Coronary artery (tissue), 2 donors: ENCODE measurements at regions not wholly inside any gene's neighbourhood (a gene's known extent, or its start where the extent isn't known, plus 50 kb on each side); places are given as distances from the start of the nearest gene placed in this dataset.

Experiments used
- DNase-seq: peaks from one replicate; pipeline ENCODE4 v3.0.0-alpha.2; 2017; ENCODE audit warnings: low spot score
- H3K27ac ChIP-seq, 2 donors: fragments of 200-600 bp; sonication (generic); one replicate each; pipeline ENCODE4 v1.5.1; 2016 to 2019
- H3K4me3 ChIP-seq: fragments of 200-600 bp; sonication (generic); 2 replicates; pipeline ENCODE4 v1.5.1; 2016; ENCODE audit warnings: mild to moderate bottlenecking, moderate library complexity
- TF ChIP-seq, protein P1 (sequence below): fragments of 200-600 bp; sonication (generic); IDR thresholded peaks from one replicate; pipeline ENCODE4 v1.5.1; 2019; ENCODE audit warnings: antibody characterized with exemption

DNA sequence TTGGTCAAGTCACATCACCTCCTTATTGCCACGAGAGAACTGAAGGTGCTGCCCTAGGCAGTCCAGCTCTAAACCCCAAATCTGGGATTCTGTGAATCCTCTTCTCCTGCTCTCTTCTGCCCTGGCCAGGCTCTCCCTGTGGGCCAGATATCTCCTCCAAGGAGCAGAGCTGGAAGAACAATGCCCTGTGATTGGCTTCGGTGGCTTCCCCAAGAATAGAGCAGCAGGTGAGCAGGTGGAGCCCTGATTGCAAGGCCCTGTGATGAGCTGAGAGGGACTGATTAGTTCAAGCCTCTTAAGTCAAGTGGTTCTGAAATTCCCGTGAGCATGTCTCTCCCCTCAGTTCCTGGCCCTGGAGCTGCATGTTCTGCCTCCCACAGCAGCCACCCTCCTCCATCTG lies 175.3 kb upstream of the BRINP1 start:
- TF ChIP-seq, protein P1, sequence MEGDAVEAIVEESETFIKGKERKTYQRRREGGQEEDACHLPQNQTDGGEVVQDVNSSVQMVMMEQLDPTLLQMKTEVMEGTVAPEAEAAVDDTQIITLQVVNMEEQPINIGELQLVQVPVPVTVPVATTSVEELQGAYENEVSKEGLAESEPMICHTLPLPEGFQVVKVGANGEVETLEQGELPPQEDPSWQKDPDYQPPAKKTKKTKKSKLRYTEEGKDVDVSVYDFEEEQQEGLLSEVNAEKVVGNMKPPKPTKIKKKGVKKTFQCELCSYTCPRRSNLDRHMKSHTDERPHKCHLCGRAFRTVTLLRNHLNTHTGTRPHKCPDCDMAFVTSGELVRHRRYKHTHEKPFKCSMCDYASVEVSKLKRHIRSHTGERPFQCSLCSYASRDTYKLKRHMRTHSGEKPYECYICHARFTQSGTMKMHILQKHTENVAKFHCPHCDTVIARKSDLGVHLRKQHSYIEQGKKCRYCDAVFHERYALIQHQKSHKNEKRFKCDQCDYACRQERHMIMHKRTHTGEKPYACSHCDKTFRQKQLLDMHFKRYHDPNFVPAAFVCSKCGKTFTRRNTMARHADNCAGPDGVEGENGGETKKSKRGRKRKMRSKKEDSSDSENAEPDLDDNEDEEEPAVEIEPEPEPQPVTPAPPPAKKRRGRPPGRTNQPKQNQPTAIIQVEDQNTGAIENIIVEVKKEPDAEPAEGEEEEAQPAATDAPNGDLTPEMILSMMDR = no peak
- DNase-seq = no peak
- no peak overlapping the region for H3K27ac ChIP-seq
- no peak overlapping the region for H3K4me3 ChIP-seq

DNA sequence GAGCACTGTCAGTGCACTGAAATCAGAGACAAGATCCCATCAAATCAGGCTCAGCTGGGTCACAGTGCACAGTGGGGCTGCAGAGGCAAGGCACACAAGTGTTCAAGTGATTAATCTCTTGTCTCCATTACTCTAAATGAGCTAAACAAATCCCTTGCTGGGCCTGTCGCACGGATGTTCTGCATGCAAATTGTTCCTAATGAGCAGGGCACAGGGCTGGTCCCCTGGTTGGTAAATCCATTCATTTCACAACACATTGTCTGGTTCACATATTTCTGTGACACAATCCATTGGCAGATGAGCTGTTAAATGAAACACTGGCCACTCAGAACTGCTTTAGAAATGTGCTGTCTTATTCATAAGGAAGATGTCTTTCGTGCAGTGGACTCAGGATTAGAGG lies 167.9 kb upstream of the BRINP1 start:
- TF ChIP-seq, protein P1 = no peak
- no peak overlapping the region for H3K27ac ChIP-seq
- H3K4me3 ChIP-seq = no peak overlapping the region
- no peak for DNase-seq

DNA sequence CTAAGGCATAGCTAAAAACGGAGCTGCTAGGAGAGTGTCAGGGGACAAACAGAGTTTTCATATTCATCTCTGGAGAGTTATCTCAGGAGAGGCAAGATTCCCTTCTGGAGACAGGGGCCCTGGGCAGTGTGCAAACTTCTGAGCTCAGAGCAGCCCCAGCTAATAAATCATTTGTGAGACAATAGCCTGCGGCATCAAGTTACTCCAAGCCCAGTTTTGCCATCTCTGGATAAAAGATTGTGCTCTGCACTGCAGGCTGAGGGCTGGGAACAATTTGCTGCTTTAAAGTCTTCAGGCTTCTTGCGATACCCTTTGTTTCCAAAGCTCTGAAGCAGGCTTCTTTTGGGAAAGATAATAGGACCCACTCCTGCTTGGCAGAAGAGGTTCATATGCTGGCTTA lies 164.3 kb upstream of the BRINP1 start:
- Histone ChIP-seq H3K4me3 (no peak overlapping the region), H3K27ac (no peak overlapping the region)
- TF ChIP-seq, protein P1 = no peak
- no peak for DNase-seq

DNA sequence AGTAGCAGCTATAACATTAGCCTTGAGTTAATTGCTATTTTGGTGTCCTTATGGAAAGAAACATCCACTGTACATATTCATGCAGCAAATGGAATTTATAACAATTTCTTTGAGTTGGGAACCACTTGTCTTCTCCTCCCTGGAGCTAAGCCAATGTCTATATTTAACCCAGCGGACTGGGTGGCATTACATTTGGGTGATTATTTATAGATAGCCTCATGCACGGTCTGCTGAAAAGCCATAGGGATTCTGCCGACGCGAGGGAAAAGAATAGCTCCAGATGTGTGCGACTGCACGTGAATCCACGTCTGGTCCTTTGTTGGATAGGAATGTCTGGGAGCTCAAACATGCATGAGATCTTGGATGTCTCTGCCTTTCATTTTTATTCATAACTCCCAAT lies 157.5 kb upstream of the BRINP1 start:
- DNase-seq = no peak
- no peak overlapping the region for H3K27ac ChIP-seq
- no peak overlapping the region for H3K4me3 ChIP-seq
- TF ChIP-seq, protein P1 = no peak

DNA sequence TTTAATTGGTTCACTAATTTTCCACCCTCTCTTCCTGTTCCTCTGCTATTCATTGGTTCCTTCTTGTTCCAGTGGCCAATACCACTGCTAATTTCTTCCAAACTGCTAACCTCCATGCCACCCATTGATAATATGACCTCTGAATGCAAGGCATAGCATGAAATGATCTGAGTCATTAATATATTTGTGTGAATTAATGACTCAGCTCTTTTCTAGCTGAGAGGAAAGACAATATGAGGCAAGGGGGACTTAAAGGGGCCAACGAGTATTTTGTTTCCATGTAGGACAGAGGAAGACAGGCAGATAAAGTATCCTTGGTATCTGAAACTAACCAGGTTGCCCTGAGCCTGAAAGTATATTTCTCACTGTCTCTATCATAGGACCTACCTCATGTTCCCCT lies 154.3 kb upstream of the BRINP1 start:
- Histone ChIP-seq H3K27ac (no peak overlapping the region), H3K4me3 (no peak overlapping the region)
- TF ChIP-seq, protein P1 = no peak
- DNase-seq = no peak

DNA sequence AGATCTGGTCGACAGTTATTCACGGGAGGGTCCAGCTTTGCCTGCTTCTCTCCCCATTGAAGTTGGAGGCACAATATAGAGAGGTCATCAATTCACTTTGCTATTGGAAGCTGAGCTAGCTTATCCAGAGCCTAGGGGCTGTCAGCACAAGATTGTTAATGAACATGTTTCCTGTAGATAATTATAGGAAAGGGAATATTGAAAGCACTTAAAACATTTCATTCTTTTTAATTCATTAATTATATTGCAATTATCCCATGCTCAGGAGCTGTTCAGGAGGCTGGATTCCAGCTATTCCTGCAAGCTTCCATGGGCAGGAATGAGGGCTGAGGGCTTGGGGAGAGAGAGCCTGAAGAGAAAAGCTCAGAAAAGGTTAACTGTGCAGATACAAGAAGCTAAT lies 153.1 kb upstream of the BRINP1 start:
- DNase-seq = no peak
- no peak overlapping the region for H3K4me3 ChIP-seq
- TF ChIP-seq, protein P1 = no peak
- H3K27ac ChIP-seq = no peak overlapping the region

DNA sequence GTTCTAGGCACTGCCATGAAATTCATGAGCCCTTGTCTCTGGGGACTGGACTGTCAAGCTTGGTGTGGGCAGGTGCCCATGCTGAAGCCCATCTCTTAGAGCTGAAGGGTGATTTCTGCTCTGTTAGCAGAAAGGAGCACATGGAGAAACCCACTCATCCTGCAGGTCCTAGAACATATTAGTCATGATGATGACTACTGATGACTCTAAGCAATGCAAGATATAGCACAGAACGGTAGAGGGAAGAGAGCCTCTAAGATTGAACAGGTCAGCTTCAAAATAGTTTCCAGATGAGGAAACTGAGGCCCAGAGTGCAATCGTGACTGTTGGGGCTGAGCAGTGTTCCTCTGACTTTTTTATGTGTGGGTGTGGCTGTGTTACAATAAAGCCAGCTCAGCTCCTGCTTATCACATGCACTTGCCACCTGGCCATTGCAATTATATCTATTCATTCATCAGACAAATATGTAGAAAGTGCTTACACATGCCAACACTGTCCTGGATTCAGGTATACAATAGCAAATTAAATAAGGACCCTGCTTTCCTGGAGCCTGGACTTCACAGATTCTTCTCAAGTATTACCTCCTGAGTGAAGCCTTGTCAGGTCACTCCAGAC lies 140.2 kb upstream of the BRINP1 start:
- no peak overlapping the region for H3K27ac ChIP-seq
- TF ChIP-seq, protein P1 = no peak
- no peak overlapping the region for H3K4me3 ChIP-seq
- no peak for DNase-seq
